Vagina (tissue), 2 donors: ENCODE measurements at regions not wholly inside any gene's neighbourhood (a gene's known extent, or its start where the extent isn't known, plus 50 kb on each side); places are given as distances from the start of the nearest gene placed in this dataset.

ENCODE experiments used
- CTCF ChIP-seq, 3 experiments: fragments of 450-650 bp in 2 of 3; fragments of 200-600 bp in 1 of 3; sonication (generic) in 1 of 3; IDR thresholded peaks; one replicate each; pipeline ENCODE4 v1.5.1; 2017 to 2019; ENCODE audit warnings: antibody characterized with exemption in 3 of 3, mild to moderate bottlenecking in 2 of 3, moderate library complexity in 2 of 3
- POLR2AphosphoS5 ChIP-seq, 2 donors: sonication (generic); formaldehyde crosslinking; IDR thresholded peaks; one replicate each; pipeline ENCODE4 v1.9.0; 2017; ENCODE audit warnings: antibody characterized with exemption in 2 of 2, mild to moderate bottlenecking in 2 of 2, low read depth in 1 of 2; ENCODE audit not compliant: insufficient read depth in 1 of 2

DNA sequence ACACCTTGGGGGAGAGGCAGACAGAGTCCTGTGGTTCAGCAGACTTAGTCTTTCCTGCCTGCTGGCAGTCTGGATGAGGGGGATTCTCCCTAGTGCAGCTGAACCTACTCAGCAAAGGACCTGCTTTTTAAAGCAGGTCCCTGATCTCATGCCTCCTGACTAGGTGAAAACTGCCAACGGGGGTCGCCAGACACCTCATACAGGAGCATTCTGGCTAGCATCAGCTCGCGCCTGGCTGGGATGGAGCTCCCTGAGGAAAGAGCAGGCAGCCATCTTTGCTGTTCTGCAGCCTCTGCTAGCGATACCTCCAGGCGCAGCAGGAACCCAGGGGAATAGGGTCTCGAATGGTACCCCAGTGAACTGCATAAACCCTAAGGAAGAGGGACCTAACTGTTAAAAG, 225.2 kb downstream of the CDH9 start:
- no peak for TF ChIP-seq CTCF (IDR thresholded peaks at IDR 0.05)
- TF ChIP-seq POLR2AphosphoS5 (IDR thresholded peaks at IDR 0.05; ENCODE audit: insufficient read depth in 1 of 2, low read depth in 1 of 2) = no peak
